Heart left ventricle (tissue), 16 donors: ENCODE measurements at regions not wholly inside any gene's neighbourhood (a gene's known extent, or its start where the extent isn't known, plus 50 kb on each side); places are given as distances from the start of the nearest gene placed in this dataset.

ENCODE experiments used
- ATAC-seq, 4 donors: fragments of 200-7000 bp; cut with Tn5 transposase; one replicate each; pipeline ENCODE4 v1.9.1; 2020 to 2022; ENCODE audit warnings: moderate library complexity in 4 of 4, mild to moderate bottlenecking in 3 of 4, moderate number of reproducible peaks in 1 of 4
- DNase-seq, 5 donors: peaks; one replicate each; pipeline ENCODE4 v3.0.0-alpha.2; 2020
- H3K27ac ChIP-seq, 12 donors: fragments of 200-600 bp; sonication (generic) in 4 of 12; one replicate each; pipeline versions ENCODE4 v1.5.0 to v1.8.0; 2016 to 2022; ENCODE audit warnings: mild to moderate bottlenecking in 2 of 12
- H3K27me3 ChIP-seq, 9 donors: fragments of 200-600 bp; sonication (generic) in 2 of 9; one replicate each; pipeline versions ENCODE4 v1.5.1 to v1.8.0; 2016 to 2022; ENCODE audit warnings: mild to moderate bottlenecking in 3 of 9
- H3K36me3 ChIP-seq, 9 donors: fragments of 200-600 bp; sonication (generic) in 2 of 9; one replicate each; pipeline versions ENCODE4 v1.5.0 to v1.8.0; 2018 to 2022; ENCODE audit warnings: mild to moderate bottlenecking in 2 of 9
- H3K4me1 ChIP-seq, 12 donors: fragments of 200-600 bp; sonication (generic) in 4 of 12; one replicate each; pipeline versions ENCODE4 v1.5.0 to v1.8.0; 2016 to 2022; ENCODE audit warnings: mild to moderate bottlenecking in 3 of 12
- H3K4me3 ChIP-seq, 12 donors: fragments of 200-600 bp; sonication (generic) in 4 of 12; one replicate each; pipeline versions ENCODE4 v1.5.0 to v1.8.0; 2017 to 2022; ENCODE audit warnings: mild to moderate bottlenecking in 9 of 12, moderate library complexity in 4 of 12
- H3K9me3 ChIP-seq, 12 donors: fragments of 200-600 bp; sonication (generic) in 4 of 12; one replicate each; pipeline versions ENCODE4 v1.5.0 to v1.8.0; 2016 to 2022; ENCODE audit warnings: mild to moderate bottlenecking in 1 of 12
- CTCF ChIP-seq, 12 donors: fragments of 200-600 bp; sonication (generic) in 4 of 12; IDR thresholded peaks; one replicate each; pipeline versions ENCODE4 v1.5.0 to v1.8.0; 2018 to 2022; ENCODE audit warnings: antibody characterized with exemption in 12 of 12, mild to moderate bottlenecking in 5 of 12
- POLR2A ChIP-seq, 2 donors: fragments of 450-650 bp; IDR thresholded peaks; one replicate each; pipeline ENCODE4 v1.6.1; 2017; ENCODE audit warnings: antibody characterized with exemption in 2 of 2, mild to moderate bottlenecking in 2 of 2, moderate library complexity in 2 of 2
- WGBS, 4 donors: extraction: QIAGEN DNeasy Blood & Tissue Kit in 2 of 4; methylation state at CpG; one replicate each; pipeline versions ENCODE4 v1.1.5 to v1.1.7; 2013 to 2018; 5-methylcytosine and 5-hydroxymethylcytosine counted together
- intact Hi-C, 10 donors: fragments of 100-400 bp; cut with DNase I; formaldehyde crosslinking; loops; one replicate each; pipeline versions ENCODE4 v1.11.1 to v1.14.2; 2022
- donor health status: ischemic (EF 13 %, LVEDD 7.1; RV severe dilation, severe dysfunction).
- donor health status: healthy with polysubstance abuse.
- donor health status: DM: no; HTN: yes; CAD: no.
- donor health status: DM: no; HTN: no; CAD: no.
- donor health status: ischemic (EF 25% LVEDD 6.9; RV normal size, moderate dysfunction).
- donor health status: ischemic (EF 25% LVEDD 5.7; RV mildly dilated, moderate dysfunction).
- donor health status: healthy.
- donor health status: DM: yes; HTN: yes; CAD: no.
- donor health status: ischemic (EF 35%, LVEDD 5.7; RV mildly dilated, moderate dysfunction).
- donor health status: nonischemic (EF 11% LVEDD 7.7; RV severe dilation, severe dysfunction).
- donor health status: DM: yes; HTN: yes; CAD: no.
- donor health status: PGD.
- donor health status: ischemic (EF 29% LVEDD 5.4; RV normal size, mild dysfunction).
- donor health status: nonischemic (EF 23%, LVEDD 6.1; RV moderate dilation, normal function).

GRCh38 chr5:14063691-14064090, 79.5 kb upstream of the TRIO start:
- intact Hi-C loops = no loop called here
- WGBS, 4 donors = 84 to 100% (median 93%) methylated on average over 1 of the region's 1 CpG
- H3K36me3 ChIP-seq = no peaks in the 10 kb centered on the region
- no peaks in the 10 kb centered on the region for H3K4me1 ChIP-seq
- DNase-seq = no peak
- ATAC-seq = no peak
- TF ChIP-seq POLR2A (IDR thresholded peaks at IDR 0.05) (no peak), CTCF (IDR thresholded peaks at IDR 0.05) (no peak)
- no peaks in the 10 kb centered on the region for H3K9me3 ChIP-seq
- no peak overlapping the region for H3K4me3 ChIP-seq
- no peak overlapping the region for H3K27ac ChIP-seq
- H3K27me3 ChIP-seq = no peaks in the 10 kb centered on the region

- H3K27me3 ChIP-seq = no peaks in the 10 kb centered on the region
- H3K4me1 ChIP-seq = no peaks in the 10 kb centered on the region
- intact Hi-C loops = no loop called here
- 84 to 91% (median 89%) methylated on average over 4 of the region's 4 CpGs for WGBS, 4 donors
- H3K27ac ChIP-seq = no peak overlapping the region
- TF ChIP-seq CTCF (IDR thresholded peaks at IDR 0.05) (no peak), POLR2A (IDR thresholded peaks at IDR 0.05) (no peak)
- ATAC-seq (no peak), DNase-seq (no peak)
- no peaks in the 10 kb centered on the region for H3K36me3 ChIP-seq
- no peak overlapping the region for H3K4me3 ChIP-seq
- H3K9me3 ChIP-seq = no peaks in the 10 kb centered on the region
These were observed 80.0 kb upstream of the TRIO start for GRCh38 chr5:14063138-14063537.

GRCh38 chr5:14062178-14062577, 81.0 kb upstream of the TRIO start:
- Histone ChIP-seq H3K4me1 (no peaks in the 10 kb centered on the region), H3K27ac (no peak overlapping the region), H3K36me3 (no peaks in the 10 kb centered on the region), H3K27me3 (no peaks in the 10 kb centered on the region), H3K4me3 (no peak overlapping the region), H3K9me3 (no peaks in the 10 kb centered on the region)
- intact Hi-C loops = no loop called here
- TF ChIP-seq POLR2A (IDR thresholded peaks at IDR 0.05) (no peak), CTCF (IDR thresholded peaks at IDR 0.05) (no peak)
- ATAC-seq (no peak), DNase-seq (no peak)
- 78 to 88% (median 82%) methylated on average over 2 of the region's 2 CpGs for WGBS, 4 donors

GRCh38 chr5:14061106-14061505, 82.0 kb upstream of the TRIO start:
- H3K4me3 ChIP-seq = no peak overlapping the region
- no peak for DNase-seq
- no peak for ATAC-seq

More at GRCh38 chr5:14061106-14061505, 82.0 kb upstream of the TRIO start:
- no peaks in the 10 kb centered on the region for H3K27me3 ChIP-seq
- no peaks in the 10 kb centered on the region for H3K36me3 ChIP-seq
- intact Hi-C loops = no loop called here
- H3K4me1 ChIP-seq = no peaks in the 10 kb centered on the region
- H3K27ac ChIP-seq = no peak overlapping the region
- WGBS, 4 donors = 86 to 97% (median 93%) methylated on average over 5 of the region's 5 CpGs
- H3K9me3 ChIP-seq = peaks cover 0 to under 1% (median 0%) of the 10 kb centered on the region in 12 donors
- TF ChIP-seq CTCF (IDR thresholded peaks at IDR 0.05) = no peak
- TF ChIP-seq POLR2A (IDR thresholded peaks at IDR 0.05) = no peak
